ENCODE measurements at regions not wholly inside any gene's neighbourhood (a gene's known extent, or its start where the extent isn't known, plus 50 kb on each side); places are given as distances from the start of the nearest gene placed in this dataset.

DNA sequence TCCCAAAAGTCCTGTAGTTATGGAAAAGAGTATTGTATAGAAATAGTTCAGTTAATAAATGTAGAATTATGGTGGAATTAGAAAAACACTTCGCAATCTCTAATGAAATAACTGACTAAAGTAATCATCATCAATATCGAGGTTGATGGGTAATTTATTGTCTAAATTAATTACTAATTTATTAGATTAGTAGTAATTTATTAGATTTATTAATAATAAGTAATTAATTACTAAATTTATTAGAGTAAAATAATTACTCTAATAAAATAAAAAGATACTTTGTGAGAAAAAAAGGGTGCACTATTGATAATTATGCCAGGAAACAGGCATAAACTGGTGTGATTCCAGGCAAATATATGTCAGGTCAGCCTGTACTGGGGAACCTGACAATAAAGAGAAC, 455.6 kb downstream of the AASDHPPT start (continued):
- TF ChIP-seq, protein P1, sequence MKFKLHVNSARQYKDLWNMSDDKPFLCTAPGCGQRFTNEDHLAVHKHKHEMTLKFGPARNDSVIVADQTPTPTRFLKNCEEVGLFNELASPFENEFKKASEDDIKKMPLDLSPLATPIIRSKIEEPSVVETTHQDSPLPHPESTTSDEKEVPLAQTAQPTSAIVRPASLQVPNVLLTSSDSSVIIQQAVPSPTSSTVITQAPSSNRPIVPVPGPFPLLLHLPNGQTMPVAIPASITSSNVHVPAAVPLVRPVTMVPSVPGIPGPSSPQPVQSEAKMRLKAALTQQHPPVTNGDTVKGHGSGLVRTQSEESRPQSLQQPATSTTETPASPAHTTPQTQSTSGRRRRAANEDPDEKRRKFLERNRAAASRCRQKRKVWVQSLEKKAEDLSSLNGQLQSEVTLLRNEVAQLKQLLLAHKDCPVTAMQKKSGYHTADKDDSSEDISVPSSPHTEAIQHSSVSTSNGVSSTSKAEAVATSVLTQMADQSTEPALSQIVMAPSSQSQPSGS (tag by site-specific recombination; IDR thresholded peaks at IDR 0.05; ENCODE audit: low read depth) = no peak
- TF ChIP-seq ZNF558 (tag by site-specific recombination; IDR thresholded peaks at IDR 0.05) = no peak

- H3K4me1 ChIP-seq (ENCODE audit: control insufficient read depth, insufficient read depth, low read length) = no peaks in the 10 kb centered on the region
- H3K27ac ChIP-seq (ENCODE audit: extremely low read depth, low read depth, low read length) = no peak overlapping the region
- CTCF ChIA-PET = interaction anchor here (1.1 to 1.3 kb wide), 2 partner anchors 10 to 182 kb away, joined by 3 to 4 read pairs; no protein-coding TSS in a partner anchor
- TF ChIP-seq KLF9 (tag by site-specific recombination; IDR thresholded peaks at IDR 0.05; ENCODE audit: low read depth) (no peak), ZNF658 (tag by site-specific recombination; IDR thresholded peaks at IDR 0.05) (no peak), ZFP41 (tag by site-specific recombination; IDR thresholded peaks at IDR 0.05; ENCODE audit: borderline replicate concordance) (no peak), ZNF274 (IDR thresholded peaks at IDR 0.05; ENCODE audit: low read length) (no peak), ZNF274 (tag by site-specific recombination; IDR thresholded peaks at IDR 0.05; ENCODE audit: borderline replicate concordance) (no peak), ZNF155 (tag by site-specific recombination; IDR thresholded peaks at IDR 0.05) (no peak), ZNF791 (tag by site-specific recombination; IDR thresholded peaks at IDR 0.05) (no peak), ZBTB48 (tag by site-specific recombination; IDR thresholded peaks at IDR 0.05) (no peak), ZNF266 (tag by site-specific recombination; IDR thresholded peaks at IDR 0.05; ENCODE audit: low read depth) (no peak), ZNF596 (tag by site-specific recombination; IDR thresholded peaks at IDR 0.05) (no peak), ZNF624 (tag by site-specific recombination; IDR thresholded peaks at IDR 0.05) (no peak), GLIS2 (tag by site-specific recombination; IDR thresholded peaks at IDR 0.05) (no peak), ZNF16 (tag by site-specific recombination; IDR thresholded peaks at IDR 0.05; ENCODE audit: low read depth) (no peak), ZNF404 (tag by site-specific recombination; IDR thresholded peaks at IDR 0.05) (no peak), ZNF121 (tag by site-specific recombination; IDR thresholded peaks at IDR 0.05) (no peak), ZNF548 (tag by site-specific recombination; IDR thresholded peaks at IDR 0.05) (no peak), ZNF23 (tag by site-specific recombination; IDR thresholded peaks at IDR 0.05; ENCODE audit: borderline replicate concordance) (no peak), PBX3 (CRISPR knock-in tag; IDR thresholded peaks at IDR 0.05) (no peak)
- TF ChIP-seq, protein P2, sequence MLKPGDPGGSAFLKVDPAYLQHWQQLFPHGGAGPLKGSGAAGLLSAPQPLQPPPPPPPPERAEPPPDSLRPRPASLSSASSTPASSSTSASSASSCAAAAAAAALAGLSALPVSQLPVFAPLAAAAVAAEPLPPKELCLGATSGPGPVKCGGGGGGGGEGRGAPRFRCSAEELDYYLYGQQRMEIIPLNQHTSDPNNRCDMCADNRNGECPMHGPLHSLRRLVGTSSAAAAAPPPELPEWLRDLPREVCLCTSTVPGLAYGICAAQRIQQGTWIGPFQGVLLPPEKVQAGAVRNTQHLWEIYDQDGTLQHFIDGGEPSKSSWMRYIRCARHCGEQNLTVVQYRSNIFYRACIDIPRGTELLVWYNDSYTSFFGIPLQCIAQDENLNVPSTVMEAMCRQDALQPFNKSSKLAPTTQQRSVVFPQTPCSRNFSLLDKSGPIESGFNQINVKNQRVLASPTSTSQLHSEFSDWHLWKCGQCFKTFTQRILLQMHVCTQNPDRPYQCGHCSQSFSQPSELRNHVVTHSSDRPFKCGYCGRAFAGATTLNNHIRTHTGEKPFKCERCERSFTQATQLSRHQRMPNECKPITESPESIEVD (tag by site-specific recombination; IDR thresholded peaks at IDR 0.05) = no peak
- TF ChIP-seq, protein P3, sequence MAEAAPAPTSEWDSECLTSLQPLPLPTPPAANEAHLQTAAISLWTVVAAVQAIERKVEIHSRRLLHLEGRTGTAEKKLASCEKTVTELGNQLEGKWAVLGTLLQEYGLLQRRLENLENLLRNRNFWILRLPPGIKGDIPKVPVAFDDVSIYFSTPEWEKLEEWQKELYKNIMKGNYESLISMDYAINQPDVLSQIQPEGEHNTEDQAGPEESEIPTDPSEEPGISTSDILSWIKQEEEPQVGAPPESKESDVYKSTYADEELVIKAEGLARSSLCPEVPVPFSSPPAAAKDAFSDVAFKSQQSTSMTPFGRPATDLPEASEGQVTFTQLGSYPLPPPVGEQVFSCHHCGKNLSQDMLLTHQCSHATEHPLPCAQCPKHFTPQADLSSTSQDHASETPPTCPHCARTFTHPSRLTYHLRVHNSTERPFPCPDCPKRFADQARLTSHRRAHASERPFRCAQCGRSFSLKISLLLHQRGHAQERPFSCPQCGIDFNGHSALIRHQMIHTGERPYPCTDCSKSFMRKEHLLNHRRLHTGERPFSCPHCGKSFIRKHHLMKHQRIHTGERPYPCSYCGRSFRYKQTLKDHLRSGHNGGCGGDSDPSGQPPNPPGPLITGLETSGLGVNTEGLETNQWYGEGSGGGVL (tag by site-specific recombination; IDR thresholded peaks at IDR 0.05) = no peak
- TF ChIP-seq, protein P4, sequence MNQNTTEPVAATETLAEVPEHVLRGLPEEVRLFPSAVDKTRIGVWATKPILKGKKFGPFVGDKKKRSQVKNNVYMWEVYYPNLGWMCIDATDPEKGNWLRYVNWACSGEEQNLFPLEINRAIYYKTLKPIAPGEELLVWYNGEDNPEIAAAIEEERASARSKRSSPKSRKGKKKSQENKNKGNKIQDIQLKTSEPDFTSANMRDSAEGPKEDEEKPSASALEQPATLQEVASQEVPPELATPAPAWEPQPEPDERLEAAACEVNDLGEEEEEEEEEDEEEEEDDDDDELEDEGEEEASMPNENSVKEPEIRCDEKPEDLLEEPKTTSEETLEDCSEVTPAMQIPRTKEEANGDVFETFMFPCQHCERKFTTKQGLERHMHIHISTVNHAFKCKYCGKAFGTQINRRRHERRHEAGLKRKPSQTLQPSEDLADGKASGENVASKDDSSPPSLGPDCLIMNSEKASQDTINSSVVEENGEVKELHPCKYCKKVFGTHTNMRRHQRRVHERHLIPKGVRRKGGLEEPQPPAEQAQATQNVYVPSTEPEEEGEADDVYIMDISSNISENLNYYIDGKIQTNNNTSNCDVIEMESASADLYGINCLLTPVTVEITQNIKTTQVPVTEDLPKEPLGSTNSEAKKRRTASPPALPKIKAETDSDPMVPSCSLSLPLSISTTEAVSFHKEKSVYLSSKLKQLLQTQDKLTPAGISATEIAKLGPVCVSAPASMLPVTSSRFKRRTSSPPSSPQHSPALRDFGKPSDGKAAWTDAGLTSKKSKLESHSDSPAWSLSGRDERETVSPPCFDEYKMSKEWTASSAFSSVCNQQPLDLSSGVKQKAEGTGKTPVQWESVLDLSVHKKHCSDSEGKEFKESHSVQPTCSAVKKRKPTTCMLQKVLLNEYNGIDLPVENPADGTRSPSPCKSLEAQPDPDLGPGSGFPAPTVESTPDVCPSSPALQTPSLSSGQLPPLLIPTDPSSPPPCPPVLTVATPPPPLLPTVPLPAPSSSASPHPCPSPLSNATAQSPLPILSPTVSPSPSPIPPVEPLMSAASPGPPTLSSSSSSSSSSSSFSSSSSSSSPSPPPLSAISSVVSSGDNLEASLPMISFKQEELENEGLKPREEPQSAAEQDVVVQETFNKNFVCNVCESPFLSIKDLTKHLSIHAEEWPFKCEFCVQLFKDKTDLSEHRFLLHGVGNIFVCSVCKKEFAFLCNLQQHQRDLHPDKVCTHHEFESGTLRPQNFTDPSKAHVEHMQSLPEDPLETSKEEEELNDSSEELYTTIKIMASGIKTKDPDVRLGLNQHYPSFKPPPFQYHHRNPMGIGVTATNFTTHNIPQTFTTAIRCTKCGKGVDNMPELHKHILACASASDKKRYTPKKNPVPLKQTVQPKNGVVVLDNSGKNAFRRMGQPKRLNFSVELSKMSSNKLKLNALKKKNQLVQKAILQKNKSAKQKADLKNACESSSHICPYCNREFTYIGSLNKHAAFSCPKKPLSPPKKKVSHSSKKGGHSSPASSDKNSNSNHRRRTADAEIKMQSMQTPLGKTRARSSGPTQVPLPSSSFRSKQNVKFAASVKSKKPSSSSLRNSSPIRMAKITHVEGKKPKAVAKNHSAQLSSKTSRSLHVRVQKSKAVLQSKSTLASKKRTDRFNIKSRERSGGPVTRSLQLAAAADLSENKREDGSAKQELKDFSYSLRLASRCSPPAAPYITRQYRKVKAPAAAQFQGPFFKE (tag by site-specific recombination; IDR thresholded peaks at IDR 0.05; ENCODE audit: borderline replicate concordance) = no peak
- H3K36me3 ChIP-seq (ENCODE audit: control insufficient read depth in 2 of 2, insufficient read depth in 1 of 2, low read length in 2 of 2) = no peaks in the 10 kb centered on the region
- H3K4me3 ChIP-seq (ENCODE audit: low read depth, low read length) = no peak overlapping the region
- POLR2A ChIA-PET = no interaction called here
- H3K9me3 ChIP-seq (ENCODE audit: control insufficient read depth, insufficient read depth, low read depth, low read length) = no peaks in the 10 kb centered on the region
Observed at GRCh38 chr11:106540001-106540400, 462.5 kb downstream of the AASDHPPT start.

Measured in HEK293 (cell line).